IMR-90 (cell line): ENCODE measurements at regions not wholly inside any gene's neighbourhood (a gene's known extent, or its start where the extent isn't known, plus 50 kb on each side); places are given as distances from the start of the nearest gene placed in this dataset.

Source experiments
- CEBPB ChIP-seq: IDR thresholded peaks from 2 replicates; pipeline ENCODE4 v1.6.1; 2012; ENCODE audit warnings: low read depth, low read length, improper control_type of control experiment
- CHD1 ChIP-seq: IDR thresholded peaks from 2 replicates; pipeline ENCODE4 v1.6.1; 2012; ENCODE audit warnings: low read depth, low read length, improper control_type of control experiment
- FOS ChIP-seq: fragments of 150-350 bp; IDR thresholded peaks from 2 replicates; pipeline ENCODE4 v1.6.1; 2016; ENCODE audit warnings: low read depth, low read length
- MAZ ChIP-seq: IDR thresholded peaks from 2 replicates; pipeline ENCODE4 v1.6.1; 2012; ENCODE audit warnings: low read depth, mild to moderate bottlenecking, low read length, improper control_type of control experiment, moderate library complexity, borderline replicate concordance
- POLR2A ChIP-seq: IDR thresholded peaks from 2 replicates; pipeline ENCODE4 v1.6.1; 2012; ENCODE audit warnings: mild to moderate bottlenecking, low read depth, low read length
- RAD21 ChIP-seq: IDR thresholded peaks from 2 replicates; pipeline ENCODE4 v1.6.1; 2012; ENCODE audit warnings: low read length, improper control_type of control experiment
- RFX5 ChIP-seq: IDR thresholded peaks from 2 replicates; pipeline ENCODE4 v1.8.0; 2012; ENCODE audit warnings: low read depth, mild to moderate bottlenecking, low read length, moderate library complexity
- SMC3 ChIP-seq: fragments of 150-350 bp; IDR thresholded peaks from 2 replicates; pipeline ENCODE4 v1.6.1; 2016; ENCODE audit warnings: low read depth, mild to moderate bottlenecking, antibody characterized with exemption, low read length, moderate library complexity
- TF ChIP-seq, protein P1 (sequence below): conservative IDR thresholded peaks from 2 replicates; pipeline ENCODE4 v1.5.1; 2012; ENCODE audit warnings: mild to moderate bottlenecking, low read depth, low read length, improper control_type of control experiment
- TF ChIP-seq, protein P2 (sequence below): fragments of 150-350 bp; IDR thresholded peaks from 2 replicates; pipeline ENCODE4 v1.6.1; 2017; ENCODE audit warnings: mild to moderate bottlenecking, antibody characterized with exemption, low read length, low read depth

DNA sequence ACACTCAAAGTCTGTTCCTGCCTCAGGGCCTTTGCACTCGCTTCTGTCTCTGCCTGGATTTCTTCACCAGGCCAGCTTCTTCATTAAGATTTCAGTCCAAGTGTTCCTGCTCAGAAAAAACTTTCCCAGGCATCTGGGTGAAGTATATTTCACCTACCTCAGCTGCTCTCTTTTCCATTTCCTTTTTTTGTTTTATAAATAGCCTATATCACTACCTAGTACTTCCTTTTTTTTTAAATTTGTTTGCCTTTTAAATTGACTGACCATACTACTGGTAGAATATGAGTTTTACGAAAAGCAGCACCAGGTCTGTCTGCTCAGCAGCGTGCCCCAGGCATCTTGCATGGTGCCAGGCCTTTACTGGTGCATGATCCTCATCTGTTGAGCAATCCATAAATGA, 1064.4 kb downstream of the UQCRFS1 start:
- TF ChIP-seq, protein P1, sequence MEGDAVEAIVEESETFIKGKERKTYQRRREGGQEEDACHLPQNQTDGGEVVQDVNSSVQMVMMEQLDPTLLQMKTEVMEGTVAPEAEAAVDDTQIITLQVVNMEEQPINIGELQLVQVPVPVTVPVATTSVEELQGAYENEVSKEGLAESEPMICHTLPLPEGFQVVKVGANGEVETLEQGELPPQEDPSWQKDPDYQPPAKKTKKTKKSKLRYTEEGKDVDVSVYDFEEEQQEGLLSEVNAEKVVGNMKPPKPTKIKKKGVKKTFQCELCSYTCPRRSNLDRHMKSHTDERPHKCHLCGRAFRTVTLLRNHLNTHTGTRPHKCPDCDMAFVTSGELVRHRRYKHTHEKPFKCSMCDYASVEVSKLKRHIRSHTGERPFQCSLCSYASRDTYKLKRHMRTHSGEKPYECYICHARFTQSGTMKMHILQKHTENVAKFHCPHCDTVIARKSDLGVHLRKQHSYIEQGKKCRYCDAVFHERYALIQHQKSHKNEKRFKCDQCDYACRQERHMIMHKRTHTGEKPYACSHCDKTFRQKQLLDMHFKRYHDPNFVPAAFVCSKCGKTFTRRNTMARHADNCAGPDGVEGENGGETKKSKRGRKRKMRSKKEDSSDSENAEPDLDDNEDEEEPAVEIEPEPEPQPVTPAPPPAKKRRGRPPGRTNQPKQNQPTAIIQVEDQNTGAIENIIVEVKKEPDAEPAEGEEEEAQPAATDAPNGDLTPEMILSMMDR: no peak
- TF ChIP-seq, protein P2, sequence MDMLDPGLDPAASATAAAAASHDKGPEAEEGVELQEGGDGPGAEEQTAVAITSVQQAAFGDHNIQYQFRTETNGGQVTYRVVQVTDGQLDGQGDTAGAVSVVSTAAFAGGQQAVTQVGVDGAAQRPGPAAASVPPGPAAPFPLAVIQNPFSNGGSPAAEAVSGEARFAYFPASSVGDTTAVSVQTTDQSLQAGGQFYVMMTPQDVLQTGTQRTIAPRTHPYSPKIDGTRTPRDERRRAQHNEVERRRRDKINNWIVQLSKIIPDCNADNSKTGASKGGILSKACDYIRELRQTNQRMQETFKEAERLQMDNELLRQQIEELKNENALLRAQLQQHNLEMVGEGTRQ: no peak
- TF ChIP-seq SMC3: no peak
- TF ChIP-seq POLR2A: no peak
- no peak for TF ChIP-seq RAD21
- no peak for TF ChIP-seq CEBPB
- TF ChIP-seq RFX5: no peak
- TF ChIP-seq MAZ: no peak
- no peak for TF ChIP-seq CHD1
- no peak for TF ChIP-seq FOS
